Glomerular endothelial cell (primary cell): ENCODE measurements at regions not wholly inside any gene's neighbourhood (a gene's known extent, or its start where the extent isn't known, plus 50 kb on each side); places are given as distances from the start of the nearest gene placed in this dataset.
A peak's percentile ranks its signal among the peaks of the same experiment; 100 is the strongest.
"Not testable (repeated sequence)": the region's sequence is repeated elsewhere in the genome, so short reads cannot be mapped to it uniquely, and the experiment has no call there.

ENCODE experiments used
- DNase-seq: peaks from one replicate; pipeline ENCODE4 v3.0.0-alpha.2; 2011; ENCODE audit warnings: low read depth, low spot score; ENCODE audit errors: extremely low read depth

DNA sequence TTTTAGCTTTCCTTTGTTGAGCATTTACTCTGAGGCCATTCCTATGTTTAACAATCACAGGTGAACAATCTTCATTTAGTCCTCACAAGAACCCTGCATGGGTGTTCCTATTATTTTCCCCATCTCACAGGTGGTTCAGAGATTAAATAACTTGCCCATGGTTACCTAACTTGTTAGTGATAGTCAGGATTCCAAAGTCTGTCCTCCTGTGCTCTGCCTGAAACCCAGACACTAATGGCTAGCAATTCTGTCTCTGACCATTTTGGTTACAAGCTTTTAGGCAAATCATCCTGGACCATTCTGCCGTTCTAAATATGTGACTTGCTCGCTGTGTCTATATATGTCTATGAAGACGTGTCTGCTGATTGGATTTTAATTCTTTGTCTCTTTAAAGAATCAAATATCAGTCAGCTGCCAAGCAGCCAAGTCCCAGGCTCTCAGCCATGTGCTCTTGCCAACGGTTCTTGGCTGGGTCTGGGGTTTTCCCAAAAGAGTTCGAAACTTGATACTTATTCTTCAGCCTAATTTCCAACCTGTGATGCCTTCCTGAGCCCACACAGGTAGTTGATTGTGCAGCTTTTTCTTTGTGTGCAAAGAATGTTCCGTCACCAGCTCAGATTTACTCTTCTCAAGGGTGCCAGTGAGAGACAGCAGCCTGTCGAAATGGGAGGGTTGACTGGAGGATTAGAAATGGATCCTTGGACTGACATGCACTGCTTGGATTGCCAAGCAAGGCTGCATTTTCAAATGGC is 121.7 kb downstream of the NREP start:
- no peak for DNase-seq

- no peak for DNase-seq
Observed at GRCh38 chr5:111631328-111631727, 119.0 kb upstream of the STARD4 start.

DNA sequence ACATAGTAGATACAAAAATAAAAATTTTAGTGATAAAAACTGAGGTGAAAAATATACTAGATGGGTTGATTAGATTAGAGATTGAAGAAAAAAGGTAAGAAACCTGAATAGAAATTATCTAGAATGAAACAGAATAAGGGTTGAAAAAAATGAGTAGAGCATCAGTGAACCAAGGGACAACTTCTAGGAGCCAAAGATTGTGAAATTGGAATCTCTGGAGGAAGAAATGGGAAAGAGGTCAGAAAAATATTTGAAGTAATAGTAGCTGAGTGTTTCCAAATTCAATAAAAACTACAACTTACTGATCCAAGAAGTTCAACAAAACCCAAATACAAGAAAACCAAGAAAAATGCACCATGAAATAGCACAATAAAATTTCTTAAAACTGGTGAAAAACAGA is 116.6 kb upstream of the STARD4 start:
- DNase-seq: no peak

GRCh38 chr5:111627862-111628261 is 115.5 kb upstream of the STARD4 start:
- DNase-seq: no peak

DNA sequence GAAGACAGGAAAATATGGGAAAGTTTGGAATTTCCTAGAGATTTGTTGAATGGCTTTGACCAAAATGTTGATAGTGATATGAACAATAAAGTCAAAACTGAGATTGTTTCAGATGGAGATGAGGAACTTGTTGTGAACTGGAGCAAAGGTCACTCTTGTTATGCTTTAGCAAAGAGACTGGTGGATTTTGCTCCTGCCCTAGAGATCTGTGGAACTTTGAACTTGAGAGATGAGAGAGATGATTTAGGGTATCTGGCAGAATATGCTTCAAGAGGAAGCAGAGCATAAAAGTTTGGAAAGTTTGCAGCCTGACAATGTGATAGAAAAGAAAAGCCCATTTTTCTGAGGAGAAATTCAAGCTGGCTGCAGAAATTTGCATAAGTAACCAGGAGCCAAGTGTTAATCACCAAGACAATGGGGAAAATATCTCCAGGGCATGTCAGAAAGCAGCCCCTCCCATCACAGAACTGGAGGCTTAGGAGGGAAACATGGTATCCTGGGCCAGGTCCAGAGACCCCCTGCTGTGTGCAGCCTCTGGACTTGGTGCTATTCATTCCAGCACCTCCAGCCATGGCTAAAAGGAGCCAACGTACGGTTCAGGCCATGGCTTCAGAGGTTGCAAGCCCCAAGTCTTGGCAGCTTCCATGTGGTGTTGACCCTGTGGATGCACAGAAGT is 114.3 kb upstream of the STARD4 start:
- DNase-seq: no peak

DNA sequence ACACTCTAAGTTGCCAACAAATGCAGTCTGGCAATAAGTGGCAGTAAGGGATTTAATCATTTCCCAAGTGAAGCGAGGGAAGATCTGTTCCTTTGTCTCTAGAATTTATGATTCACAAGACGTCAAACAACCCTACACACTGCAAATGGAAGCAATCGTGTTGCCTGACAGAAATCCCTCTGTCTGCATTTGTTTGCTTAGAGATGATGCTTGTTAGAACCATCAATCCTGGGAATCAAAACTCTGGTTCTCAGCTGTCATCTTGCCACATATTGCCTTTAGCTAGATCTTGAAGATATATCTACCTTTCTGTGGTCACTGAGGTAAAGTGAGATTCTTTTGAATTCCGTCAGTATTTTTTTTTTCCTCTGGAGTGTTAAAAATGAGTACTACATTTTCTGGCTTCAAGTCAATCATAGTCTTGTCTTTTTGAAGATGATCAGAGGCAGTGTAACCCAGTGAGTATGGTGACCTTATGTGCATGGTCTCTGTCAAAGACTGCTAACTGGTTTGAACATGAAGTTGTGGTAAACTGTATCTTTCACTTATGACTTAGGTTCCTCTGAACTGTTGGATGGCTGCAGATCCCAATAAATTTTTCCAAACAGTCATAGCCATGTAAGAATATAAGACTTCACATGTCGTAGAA is 106.4 kb upstream of the STARD4 start:
- no peak for DNase-seq

DNA sequence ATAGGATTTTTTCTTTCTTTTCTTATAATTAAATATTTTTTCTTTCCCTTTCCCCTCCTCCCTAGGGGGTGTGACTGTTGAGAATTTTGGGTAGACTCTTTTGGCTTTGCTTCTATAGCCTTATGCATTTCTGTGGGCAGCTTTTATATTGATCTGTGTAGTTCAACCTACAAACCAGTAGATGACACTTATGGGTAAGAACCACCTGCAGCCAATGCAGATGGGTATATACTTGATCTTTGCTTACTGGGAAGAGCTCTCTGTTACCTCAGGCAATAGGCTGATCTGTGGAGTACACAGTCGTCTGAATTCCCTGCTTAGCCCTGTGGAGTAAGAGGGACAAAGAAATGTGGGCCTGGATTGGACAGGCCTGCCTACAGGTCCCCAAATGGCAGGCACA is 102.7 kb upstream of the STARD4 start:
- DNase-seq: no peak

DNA sequence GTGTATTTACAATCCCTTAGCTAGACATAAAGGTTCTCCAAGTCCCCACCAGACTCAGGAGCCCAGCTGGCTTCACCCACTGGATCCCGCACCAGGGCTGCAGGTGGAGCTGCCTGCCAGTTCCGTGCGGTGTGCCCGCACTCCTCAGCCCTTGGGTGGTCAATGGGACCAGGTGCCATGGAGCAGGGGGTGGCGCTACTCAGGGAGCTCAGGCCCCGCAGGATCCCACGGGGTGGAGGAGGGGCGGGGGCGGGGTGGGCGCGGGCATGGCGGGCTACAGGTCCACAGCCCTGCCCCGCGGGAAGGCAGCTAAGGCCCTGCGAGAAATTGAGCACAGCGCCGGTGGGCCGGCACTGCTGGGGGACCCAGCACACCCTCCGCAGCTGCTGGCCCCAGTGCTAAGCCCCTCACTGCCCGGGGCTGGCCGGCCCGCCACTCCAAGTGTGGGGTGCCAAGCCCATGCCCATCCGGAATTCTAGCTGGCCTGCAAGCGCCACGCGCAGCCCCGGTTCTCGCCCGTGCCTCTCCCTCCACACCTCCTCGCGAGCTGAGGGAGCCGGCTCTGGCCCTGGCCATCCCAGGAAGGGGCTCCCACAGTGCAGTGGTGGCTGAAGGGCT is 99.8 kb upstream of the STARD4 start:
- DNase-seq: not testable (repeated sequence)

DNA sequence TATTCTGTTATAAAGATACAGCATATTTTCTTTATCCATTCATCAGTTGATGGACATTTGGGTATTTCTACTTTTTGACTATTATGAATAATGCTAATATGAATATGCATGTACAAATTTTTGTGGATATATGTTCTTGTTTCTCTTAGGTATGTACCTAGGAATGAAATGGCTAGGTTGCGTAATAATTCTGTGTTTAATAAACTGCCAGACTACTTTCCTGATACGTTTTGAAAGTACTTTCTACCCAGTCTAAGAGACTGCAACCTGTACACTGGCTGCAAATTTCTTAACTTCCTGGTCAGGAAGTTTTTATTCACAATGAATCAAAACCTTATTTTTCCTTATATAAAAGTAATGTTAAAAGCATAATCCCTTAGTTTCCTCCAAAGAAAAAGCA is 93.9 kb upstream of the STARD4 start:
- DNase-seq: no peak

- DNase-seq: no peak
Observed at GRCh38 chr5:111603446-111603827, 91.1 kb upstream of the STARD4 start.

DNA sequence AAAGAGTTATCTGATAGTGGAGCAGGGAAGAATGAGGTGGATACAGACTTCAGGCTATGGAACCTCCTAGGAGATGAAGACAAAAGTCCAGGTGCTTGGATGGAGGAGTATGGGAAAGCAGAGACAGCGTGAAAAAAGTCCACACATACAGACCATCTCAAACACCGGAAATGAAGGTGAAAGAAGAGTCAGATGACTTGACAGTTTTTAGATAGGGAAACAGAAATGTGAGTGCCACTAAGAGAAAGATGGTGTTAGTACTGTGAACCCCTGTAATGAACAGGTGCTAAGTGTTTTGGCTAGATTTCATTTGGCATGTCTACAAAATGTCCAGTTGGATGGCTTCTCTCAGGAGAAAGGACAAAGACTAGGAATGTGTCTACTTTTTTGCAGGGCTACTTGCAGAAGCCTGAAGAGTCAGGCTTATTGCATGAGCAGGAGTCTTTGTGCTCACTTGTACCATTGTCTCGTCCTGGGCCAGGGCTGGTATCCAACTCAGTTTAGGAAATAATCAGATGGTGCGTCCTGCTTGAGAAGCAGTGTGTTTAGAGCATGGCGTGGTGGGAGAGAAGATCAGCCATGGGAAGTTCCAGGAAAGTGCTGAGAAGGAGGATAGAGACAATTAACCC is 90.6 kb upstream of the STARD4 start:
- DNase-seq: no peak

- no peak for DNase-seq
Observed at GRCh38 chr5:111598996-111599395, 86.7 kb upstream of the STARD4 start.

DNA sequence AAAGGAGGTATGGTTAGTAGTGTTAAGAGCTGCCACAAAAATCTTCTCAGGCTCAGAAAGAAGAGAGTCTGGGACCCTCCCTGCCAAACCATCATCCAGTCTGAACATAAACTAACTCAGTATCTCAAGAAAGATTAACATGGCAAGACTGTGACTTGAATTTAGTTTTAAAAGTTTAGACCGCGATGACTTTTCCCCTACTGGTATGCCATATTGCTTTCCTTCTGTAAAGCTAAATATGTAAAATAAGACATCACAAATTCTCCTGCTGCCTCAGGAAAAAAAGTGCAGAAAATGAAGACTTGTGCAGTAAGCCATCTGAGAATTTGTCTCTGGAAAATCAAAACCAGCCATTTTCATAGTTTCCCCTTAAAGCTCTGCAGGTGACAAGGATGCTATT is 85.2 kb upstream of the STARD4 start:
- no peak for DNase-seq

DNA sequence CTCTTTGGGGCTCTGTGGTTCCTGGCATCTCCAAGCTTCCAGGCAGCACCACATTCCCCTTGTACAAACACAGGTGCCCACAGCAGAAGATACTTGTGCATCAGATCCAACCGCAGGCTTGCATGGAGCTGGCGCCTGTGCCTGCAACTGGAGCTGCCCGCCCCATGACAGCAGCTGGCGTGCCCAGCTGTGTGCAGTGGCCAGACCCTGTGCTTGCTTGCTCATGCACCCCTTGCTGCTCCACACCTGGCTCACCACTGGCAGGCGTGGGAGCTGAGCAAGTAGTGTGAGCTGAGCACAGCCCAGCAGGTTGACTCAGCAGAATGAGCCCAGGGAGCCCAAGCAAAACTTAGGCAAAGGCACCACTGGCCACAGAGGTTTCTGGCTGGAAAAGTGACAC is 84.4 kb upstream of the STARD4 start:
- no peak for DNase-seq

DNA sequence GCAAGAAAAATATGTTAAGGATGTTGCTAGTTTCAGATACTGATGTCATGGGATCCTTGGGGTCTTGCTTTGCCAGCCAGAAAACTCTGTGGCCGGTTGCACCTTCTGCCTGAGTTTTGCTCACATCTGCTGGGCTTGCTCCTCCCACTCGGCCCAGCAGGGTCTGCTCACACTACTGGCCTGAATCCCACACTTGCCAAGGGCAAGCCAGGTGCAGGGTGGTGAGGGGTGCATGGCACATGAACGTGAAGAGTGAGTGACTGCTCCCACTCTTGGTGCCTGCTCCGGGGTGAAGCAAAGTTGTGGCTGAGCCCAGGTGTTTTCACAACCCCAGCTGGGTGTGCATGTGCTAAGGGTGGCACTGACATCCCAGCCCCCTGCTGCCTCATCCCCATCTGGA is 83.1 kb upstream of the STARD4 start:
- DNase-seq: no peak

DNA sequence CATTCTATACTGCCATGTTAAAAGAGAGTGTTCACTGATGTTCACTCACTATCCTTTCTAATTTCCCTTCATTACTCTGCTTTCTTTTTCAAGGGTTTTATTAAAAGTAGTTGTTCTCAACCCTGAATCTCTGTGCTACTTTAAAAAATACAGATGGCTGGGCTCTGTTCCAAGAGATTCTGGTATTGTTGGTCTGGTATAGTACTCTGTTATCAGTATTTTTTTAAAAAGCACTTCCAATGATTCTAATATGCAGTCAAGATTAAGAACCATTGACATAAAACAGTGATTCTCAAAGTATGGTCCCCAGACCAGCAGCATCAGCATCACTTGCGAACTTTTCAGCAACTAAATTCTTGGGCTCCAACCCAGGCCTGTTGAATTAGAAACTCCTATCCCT is 77.0 kb upstream of the STARD4 start:
- DNase-seq: no peak

DNA sequence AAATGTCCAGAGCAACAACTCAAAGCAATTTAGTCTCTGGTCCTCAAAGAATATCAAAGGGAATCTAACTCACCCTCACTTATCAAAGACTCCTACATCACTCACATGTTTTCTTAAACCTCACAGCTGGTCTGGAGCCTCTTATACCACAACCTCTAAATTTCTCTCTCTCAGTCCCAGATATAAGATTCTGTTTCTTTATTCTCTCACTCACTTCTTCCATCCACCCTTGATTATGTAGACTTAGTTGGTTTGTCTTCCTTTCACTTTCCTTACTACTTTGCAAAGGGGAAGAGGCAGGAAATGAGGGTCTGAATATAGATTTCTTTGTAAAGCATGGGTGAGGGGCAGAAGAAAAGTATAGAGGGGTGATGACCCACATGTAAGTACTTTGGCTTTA is 75.4 kb upstream of the STARD4 start:
- DNase-seq: no peak

GRCh38 chr5:111585946-111586345 is 73.6 kb upstream of the STARD4 start:
- no peak for DNase-seq

GRCh38 chr5:111585291-111585690 is 73.0 kb upstream of the STARD4 start:
- no peak for DNase-seq

DNA sequence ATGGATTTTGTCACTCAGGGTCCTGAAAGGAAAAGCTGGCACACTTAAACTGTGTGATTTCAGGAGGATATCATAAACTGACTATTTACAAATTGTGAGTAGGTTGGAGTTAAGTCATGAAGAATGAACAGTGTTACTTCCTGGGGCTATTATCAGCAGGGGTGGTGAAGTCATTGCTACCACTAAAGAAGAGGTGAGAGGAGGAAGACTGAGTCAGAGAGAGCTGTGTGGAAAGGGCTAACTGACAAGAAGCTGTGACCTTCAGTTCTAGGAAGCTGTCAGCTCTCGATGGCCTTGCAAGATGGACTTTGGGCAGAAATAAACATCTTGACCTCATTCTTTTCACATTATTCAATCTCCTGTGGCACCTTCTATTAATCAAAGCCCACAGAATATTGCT is 72.3 kb upstream of the STARD4 start:
- peak; percentile 75 for DNase-seq

DNA sequence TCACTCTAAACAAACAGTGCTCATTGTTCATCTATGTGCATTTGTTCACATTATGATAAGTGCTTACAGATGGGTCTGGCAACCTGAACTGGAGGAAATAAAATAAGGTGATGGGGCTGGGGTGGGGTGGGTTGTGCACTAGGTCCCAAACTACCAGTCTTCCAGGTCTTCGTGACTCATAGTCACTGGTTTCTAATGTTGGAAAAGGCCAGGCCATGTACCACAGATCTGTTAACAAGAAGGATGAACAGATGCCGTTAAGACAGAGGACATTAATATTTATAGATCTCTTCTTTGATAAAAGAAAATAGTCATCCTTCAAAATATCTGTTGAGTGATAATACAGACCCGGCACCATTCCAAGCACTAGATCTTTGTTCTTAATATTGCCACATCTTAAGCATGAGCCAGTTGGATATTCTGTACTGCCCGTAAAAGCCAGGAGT is 71.4 kb upstream of the STARD4 start:
- DNase-seq: no peak
